GM10248 (cell line): ENCODE measurements at regions not wholly inside any gene's neighbourhood (a gene's known extent, or its start where the extent isn't known, plus 50 kb on each side); places are given as distances from the start of the nearest gene placed in this dataset.

ENCODE experiments used
- CTCF ChIA-PET: fragments of 300-600 bp; sonication (Branson Sonifier 250); formaldehyde crosslinking; extraction: SDS; loops from one replicate; lab custom pipeline; 2021; ENCODE audit warnings: antibody characterized with exemption; lab: Yijun Ruan, JAX
- POLR2A ChIA-PET: fragments of 350-650 bp; sonication (Branson Sonifier 250); formaldehyde crosslinking; extraction: SDS; loops from one replicate; lab custom pipeline; 2020; ENCODE audit warnings: antibody characterized with exemption; lab: Yijun Ruan, JAX
- DNase-seq: peaks from one replicate; pipeline ENCODE4 v3.0.0; 2012; ENCODE audit errors: extremely low spot score
- CTCF ChIP-seq: IDR thresholded peaks from 2 replicates; pipeline ENCODE4 v1.5.1; 2012; ENCODE audit warnings: mild to moderate bottlenecking, low read depth; ENCODE audit errors: extremely low read depth, missing control alignments, control extremely low read depth

DNA sequence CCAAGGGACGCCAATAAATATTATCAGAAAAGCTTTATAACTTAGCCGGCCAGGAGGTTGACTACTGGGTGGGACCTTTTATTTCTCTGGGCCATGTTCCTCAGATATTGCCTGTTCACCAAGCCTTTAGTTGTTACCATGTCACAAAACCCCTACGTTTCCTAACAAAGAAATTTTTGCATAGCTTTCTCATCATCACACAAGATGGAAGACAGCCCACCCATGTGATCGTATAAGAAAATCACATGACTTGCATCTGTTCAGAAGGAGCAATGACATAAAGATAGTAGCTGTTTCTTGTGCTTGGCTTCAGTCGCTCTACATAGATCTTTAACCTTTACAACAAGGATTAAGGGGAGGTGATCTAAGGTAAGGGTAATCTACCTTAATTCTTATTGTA is 88.9 kb upstream of the NGF start:
- DNase-seq = no peak
- TF ChIP-seq CTCF = no peak
- CTCF ChIA-PET = interaction anchor here (1.8 kb wide), 1 partner anchor 12 kb away, joined by 5 read pairs; no protein-coding TSS in a partner anchor
- POLR2A ChIA-PET = no interaction called here

GRCh38 chr1:115426231-115426771 is 88.3 kb upstream of the NGF start:
- DNase-seq = no peak
- POLR2A ChIA-PET = no interaction called here
- CTCF ChIA-PET = interaction anchor here (1.8 kb wide), 1 partner anchor 12 kb away, joined by 5 read pairs; no protein-coding TSS in a partner anchor
- TF ChIP-seq CTCF = no peak

- ChIA-PET CTCF (no interaction called here), POLR2A (no interaction called here)
- no peak for DNase-seq
- no peak for TF ChIP-seq CTCF
Measured at GRCh38 chr1:115425442-115425841, 87.4 kb upstream of the NGF start.

DNA sequence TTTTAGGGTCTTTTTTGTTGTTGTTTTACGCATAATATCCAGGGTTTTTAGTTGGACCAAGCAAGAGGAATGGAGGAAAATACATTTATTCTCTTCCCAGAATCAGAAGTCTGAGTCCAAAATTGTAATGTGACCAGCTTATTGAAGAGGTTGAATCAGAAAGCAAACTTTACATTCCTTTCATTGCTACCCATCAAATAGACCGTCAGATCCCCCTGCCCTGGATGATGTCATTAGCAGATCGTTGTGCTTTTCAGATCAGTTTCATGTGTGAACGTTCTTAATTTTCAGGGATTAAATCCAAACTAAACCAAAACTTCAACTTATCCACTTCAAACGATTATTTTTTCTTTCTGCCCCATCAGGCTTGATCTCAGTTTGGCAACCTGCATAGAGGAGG is 85.7 kb upstream of the NGF start:
- POLR2A ChIA-PET = no interaction called here
- no peak for TF ChIP-seq CTCF
- DNase-seq = no peak
- CTCF ChIA-PET = interaction anchor here (0.7 kb wide), 1 partner anchor 29 kb away, joined by 3 read pairs; no protein-coding TSS in a partner anchor

DNA sequence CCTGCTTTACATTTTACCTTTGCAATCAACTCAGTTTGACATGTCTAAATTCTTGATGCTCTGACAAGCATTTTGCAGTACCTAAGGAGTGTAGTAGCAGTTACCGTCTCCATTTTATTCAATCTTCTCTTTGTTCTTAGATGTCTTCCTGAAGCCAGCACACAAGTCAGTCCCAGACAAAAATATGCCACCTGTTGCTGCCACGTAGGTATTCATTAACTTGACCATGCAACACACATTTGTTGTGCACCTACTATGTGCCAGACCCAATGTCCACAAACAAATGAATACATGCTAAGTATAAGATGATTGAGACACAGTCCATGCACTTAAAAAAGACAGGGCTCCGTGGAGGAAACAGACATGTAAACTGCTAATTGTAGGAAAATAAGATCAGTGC is 81.5 kb upstream of the NGF start:
- TF ChIP-seq CTCF = no peak
- ChIA-PET POLR2A (no interaction called here), CTCF (interaction anchor here (1.3 kb wide), 1 partner anchor 11 kb away, joined by 3 read pairs; no protein-coding TSS in a partner anchor)
- DNase-seq = no peak

GRCh38 chr1:115413621-115414020 is 75.6 kb upstream of the NGF start:
- no peak for TF ChIP-seq CTCF
- no peak for DNase-seq
- ChIA-PET POLR2A (no interaction called here), CTCF (no interaction called here)
